ENCODE measurements at regions not wholly inside any gene's neighbourhood (a gene's known extent, or its start where the extent isn't known, plus 50 kb on each side); places are given as distances from the start of the nearest gene placed in this dataset.
A peak's percentile ranks its signal among the peaks of the same experiment; 100 is the strongest.
"Not testable (repeated sequence)": the region's sequence is repeated elsewhere in the genome, so short reads cannot be mapped to it uniquely, and the experiment has no call there.

- no peak for DNase-seq (ENCODE audit: low spot score)
Measured at GRCh38 chr12:65739606-65740005, 84.7 kb upstream of the HMGA2 start.

GRCh38 chr12:65740506-65740872, 83.8 kb upstream of the HMGA2 start:
- DNase-seq (ENCODE audit: low spot score): peak; percentile 13

GRCh38 chr12:65740873-65741600, 83.2 kb upstream of the HMGA2 start:
- peak; percentile 87 for DNase-seq (ENCODE audit: low spot score)

- no peak for DNase-seq (ENCODE audit: low spot score)
Measured at GRCh38 chr12:65741656-65742017, 82.6 kb upstream of the HMGA2 start.

- peak; percentile 73 for DNase-seq (ENCODE audit: low spot score)
Measured at GRCh38 chr12:65742018-65743010, 82.0 kb upstream of the HMGA2 start.

- not testable (repeated sequence) for DNase-seq (ENCODE audit: low spot score)
Measured at GRCh38 chr12:65744236-65744840, 79.9 kb upstream of the HMGA2 start.

- DNase-seq (ENCODE audit: low spot score): no peak
Measured at GRCh38 chr12:65747338-65747737, 76.9 kb upstream of the HMGA2 start.

- no peak for DNase-seq (ENCODE audit: low spot score)
Measured at GRCh38 chr12:65748332-65748731, 76.0 kb upstream of the HMGA2 start.

GRCh38 chr12:65754290-65754689, 70.0 kb upstream of the HMGA2 start:
- no peak for DNase-seq (ENCODE audit: low spot score)

GRCh38 chr12:65754744-65755595, 69.3 kb upstream of the HMGA2 start:
- no peak for DNase-seq (ENCODE audit: low spot score)

GRCh38 chr12:65755596-65755978, 68.7 kb upstream of the HMGA2 start:
- no peak for DNase-seq (ENCODE audit: low spot score)

- DNase-seq (ENCODE audit: low spot score): no peak
Measured at GRCh38 chr12:65756267-65756666, 68.0 kb upstream of the HMGA2 start.

GRCh38 chr12:65756956-65757511, 67.2 kb upstream of the HMGA2 start:
- peak; percentile 85 for DNase-seq (ENCODE audit: low spot score)

GRCh38 chr12:65758401-65758800, 65.9 kb upstream of the HMGA2 start:
- no peak for DNase-seq (ENCODE audit: low spot score)

GRCh38 chr12:65759735-65760134, 64.5 kb upstream of the HMGA2 start:
- no peak for DNase-seq (ENCODE audit: low spot score)

GRCh38 chr12:65761301-65761700, 63.0 kb upstream of the HMGA2 start:
- no peak for DNase-seq (ENCODE audit: low spot score)

GRCh38 chr12:65764325-65764724, 60.0 kb upstream of the HMGA2 start:
- no peak for DNase-seq (ENCODE audit: low spot score)

GRCh38 chr12:65765436-65765813, 58.9 kb upstream of the HMGA2 start:
- DNase-seq (ENCODE audit: low spot score): peak; percentile 69

GRCh38 chr12:65769880-65770279, 54.4 kb upstream of the HMGA2 start:
- DNase-seq (ENCODE audit: low spot score): no peak
